Nucleus accumbens (tissue), 56 donors: ENCODE measurements at regions not wholly inside any gene's neighbourhood (a gene's known extent, or its start where the extent isn't known, plus 50 kb on each side); places are given as distances from the start of the nearest gene placed in this dataset.
"Not testable (repeated sequence)": the region's sequence is repeated elsewhere in the genome, so short reads cannot be mapped to it uniquely, and the experiment has no call there.

Source experiments
- DNase-seq, 56 donors: peaks; one replicate each; lab custom pipeline; 2025; lab: John Stamatoyannopoulos, UW

- DNase-seq = no peak
Observed at GRCh38 chr13:50225193-50226155, 210.2 kb downstream of the KCNRG start.

GRCh38 chr13:50226515-50227155 lies 211.4 kb downstream of the KCNRG start:
- DNase-seq = no peak

- DNase-seq = no peak
Observed at GRCh38 chr13:50227361-50227760, 212.1 kb downstream of the KCNRG start.

GRCh38 chr13:50228527-50228926 lies 213.3 kb downstream of the KCNRG start:
- DNase-seq = no peak

- no peak for DNase-seq
Observed at GRCh38 chr13:50229960-50230661, 214.9 kb downstream of the KCNRG start.

GRCh38 chr13:50230662-50230978 lies 215.4 kb downstream of the KCNRG start:
- DNase-seq = no peak

- DNase-seq = not testable (repeated sequence)
Observed at GRCh38 chr13:50233574-50233973, 218.3 kb downstream of the KCNRG start.

- DNase-seq = no peak
Observed at GRCh38 chr13:50235604-50236342, 220.5 kb downstream of the KCNRG start.

- no peak for DNase-seq
Observed at GRCh38 chr13:50236898-50237318, 221.7 kb downstream of the KCNRG start.

GRCh38 chr13:50238922-50239321 lies 223.7 kb downstream of the KCNRG start:
- no peak for DNase-seq

- DNase-seq = no peak
Observed at GRCh38 chr13:50241479-50241878, 226.2 kb downstream of the KCNRG start.

GRCh38 chr13:50243931-50244330 lies 228.7 kb downstream of the KCNRG start:
- DNase-seq = no peak

GRCh38 chr13:50244355-50244712 lies 229.1 kb downstream of the KCNRG start:
- no peak for DNase-seq

GRCh38 chr13:50244713-50245574 lies 229.7 kb downstream of the KCNRG start:
- DNase-seq = no peak

GRCh38 chr13:50247223-50247622 lies 232.0 kb downstream of the KCNRG start:
- DNase-seq = no peak

- no peak for DNase-seq
Observed at GRCh38 chr13:50248516-50249143, 233.4 kb downstream of the KCNRG start.

GRCh38 chr13:50249144-50249521 lies 233.9 kb downstream of the KCNRG start:
- DNase-seq = no peak

- no peak for DNase-seq
Observed at GRCh38 chr13:50250401-50250800, 235.2 kb downstream of the KCNRG start.

GRCh38 chr13:50255639-50256038 lies 240.4 kb downstream of the KCNRG start:
- no peak for DNase-seq
